Large intestine (tissue), 3 donors: ENCODE measurements at regions not wholly inside any gene's neighbourhood (a gene's known extent, or its start where the extent isn't known, plus 50 kb on each side); places are given as distances from the start of the nearest gene placed in this dataset.
"Not testable (repeated sequence)": the region's sequence is repeated elsewhere in the genome, so short reads cannot be mapped to it uniquely, and the experiment has no call there.

Experiments
- DNase-seq, 2 donors: peaks; one replicate each; pipeline versions ENCODE4 v3.0.0 to v3.0.0-alpha.2; 2013
- H3K27ac ChIP-seq: one replicate; pipeline ENCODE4 v1.5.1; 2013; ENCODE audit warnings: low read length
- H3K27me3 ChIP-seq: 2 replicates; pipeline ENCODE4 v1.6.1; 2013; ENCODE audit warnings: low read length; ENCODE audit not compliant: control insufficient read depth, insufficient read depth
- H3K36me3 ChIP-seq: 2 replicates; pipeline ENCODE4 v1.6.1; 2013; ENCODE audit warnings: low read length; ENCODE audit not compliant: control insufficient read depth, insufficient read depth
- H3K4me1 ChIP-seq: one replicate; pipeline ENCODE4 v1.6.1; 2013; ENCODE audit warnings: low read length; ENCODE audit not compliant: control insufficient read depth, insufficient read depth
- H3K4me3 ChIP-seq: one replicate; pipeline ENCODE4 v1.5.1; 2013; ENCODE audit warnings: low read length
- H3K9me3 ChIP-seq: one replicate; pipeline ENCODE4 v1.6.1; 2013; ENCODE audit warnings: mild to moderate bottlenecking, low read depth, low read length, moderate library complexity; ENCODE audit not compliant: control insufficient read depth
- WGBS: methylation state at CpG from one replicate; pipeline ENCODE4 v1.1.5; 2013; ENCODE audit warnings: low lambda C conversion rate; ENCODE audit not compliant: insufficient coverage; 5-methylcytosine and 5-hydroxymethylcytosine counted together

GRCh38 chr1:226461087-226461486 lies 53.2 kb upstream of the PARP1 start:
- Histone ChIP-seq H3K4me3 (no peak overlapping the region), H3K36me3 (no peaks in the 10 kb centered on the region)
- 83% methylated on average over 1 of the region's 4 CpGs for WGBS

GRCh38 chr1:226463925-226464586 lies 56.2 kb upstream of the PARP1 start:
- Histone ChIP-seq H3K27ac (no peak overlapping the region), H3K9me3 (peaks cover 9% of the 10 kb centered on the region), H3K4me3 (no peak overlapping the region), H3K36me3 (no peaks in the 10 kb centered on the region), H3K4me1 (no peaks in the 10 kb centered on the region), H3K27me3 (peaks cover 26% of the 10 kb centered on the region)
- no CpG with 5 or more reads among the region's 25 CpGs for WGBS
- no peak for DNase-seq

More at GRCh38 chr1:226461087-226461486, 53.2 kb upstream of the PARP1 start:
- peaks cover 27% of the 10 kb centered on the region for H3K27me3 ChIP-seq
- peaks cover 9% of the 10 kb centered on the region for H3K9me3 ChIP-seq
- no peak for DNase-seq
- no peaks in the 10 kb centered on the region for H3K4me1 ChIP-seq
- H3K27ac ChIP-seq: no peak overlapping the region

GRCh38 chr1:226464587-226464971 lies 56.7 kb upstream of the PARP1 start:
- not testable (repeated sequence) for H3K36me3 ChIP-seq, H3K9me3 ChIP-seq, H3K27ac ChIP-seq, H3K4me3 ChIP-seq, DNase-seq, H3K4me1 ChIP-seq
- WGBS: no CpG with 5 or more reads among the region's 2 CpGs
- peaks cover 24% of the 10 kb centered on the region for H3K27me3 ChIP-seq

- no peak overlapping the region for H3K4me3 ChIP-seq
- no peaks in the 10 kb centered on the region for H3K4me1 ChIP-seq
- WGBS: 43% methylated on average over 1 of the region's 5 CpGs
- peaks cover 9% of the 10 kb centered on the region for H3K9me3 ChIP-seq
- no peak for DNase-seq
- no peaks in the 10 kb centered on the region for H3K36me3 ChIP-seq
- H3K27me3 ChIP-seq: peaks cover 28% of the 10 kb centered on the region
- H3K27ac ChIP-seq: no peak overlapping the region
Observed at GRCh38 chr1:226466296-226466695, 58.4 kb upstream of the PARP1 start.

GRCh38 chr1:226467443-226467842 lies 59.5 kb upstream of the PARP1 start:
- Histone ChIP-seq H3K9me3 (peaks cover 7% of the 10 kb centered on the region), H3K4me3 (no peak overlapping the region), H3K27ac (no peak overlapping the region), H3K4me1 (no peaks in the 10 kb centered on the region), H3K36me3 (no peaks in the 10 kb centered on the region), H3K27me3 (peaks cover 31% of the 10 kb centered on the region)
- WGBS: 80% methylated on average over 2 of the region's 4 CpGs
- DNase-seq: no peak

- peak in 1 of 2 donors; percentile 28 for DNase-seq
- H3K9me3 ChIP-seq: no peaks in the 10 kb centered on the region
- H3K27me3 ChIP-seq: peaks cover 64% of the 10 kb centered on the region
- H3K4me3 ChIP-seq: no peak overlapping the region
- H3K27ac ChIP-seq: no peak overlapping the region
- H3K36me3 ChIP-seq: no peaks in the 10 kb centered on the region
- WGBS: 86% methylated on average over 1 of the region's 12 CpGs
- H3K4me1 ChIP-seq: peaks cover 3% of the 10 kb centered on the region
Observed at GRCh38 chr1:226470921-226471866, 63.3 kb upstream of the PARP1 start.

- no peaks in the 10 kb centered on the region for H3K36me3 ChIP-seq
- DNase-seq: no peak
- WGBS: no CpG with 5 or more reads among the region's 5 CpGs
Observed at GRCh38 chr1:226473325-226473724, 65.4 kb upstream of the PARP1 start.

GRCh38 chr1:226474041-226474440 lies 66.1 kb upstream of the PARP1 start:
- peaks cover 74% of the 10 kb centered on the region for H3K27me3 ChIP-seq
- H3K4me1 ChIP-seq: peaks cover 3% of the 10 kb centered on the region
- H3K27ac ChIP-seq: no peak overlapping the region
- H3K36me3 ChIP-seq: no peaks in the 10 kb centered on the region
- no CpG with 5 or more reads among the region's 3 CpGs for WGBS
- H3K4me3 ChIP-seq: no peak overlapping the region
- DNase-seq: no peak
- H3K9me3 ChIP-seq: no peaks in the 10 kb centered on the region

More at GRCh38 chr1:226473325-226473724, 65.4 kb upstream of the PARP1 start:
- no peak overlapping the region for H3K4me3 ChIP-seq
- H3K4me1 ChIP-seq: peaks cover 3% of the 10 kb centered on the region
- H3K27ac ChIP-seq: no peak overlapping the region
- H3K9me3 ChIP-seq: no peaks in the 10 kb centered on the region
- H3K27me3 ChIP-seq: peaks cover 72% of the 10 kb centered on the region

- H3K4me3 ChIP-seq: no peak overlapping the region
- no peaks in the 10 kb centered on the region for H3K36me3 ChIP-seq
- H3K27me3 ChIP-seq: peaks cover 72% of the 10 kb centered on the region
- peak in 1 of 2 donors; percentile 35 for DNase-seq
- no peak overlapping the region for H3K27ac ChIP-seq
- H3K9me3 ChIP-seq: no peaks in the 10 kb centered on the region
- no CpG with 5 or more reads among the region's 5 CpGs for WGBS
- H3K4me1 ChIP-seq: peaks cover 4% of the 10 kb centered on the region
Observed at GRCh38 chr1:226474443-226475141, 66.7 kb upstream of the PARP1 start.

GRCh38 chr1:226475142-226475511 lies 67.2 kb upstream of the PARP1 start:
- Histone ChIP-seq H3K27ac (no peak overlapping the region), H3K4me3 (no peak overlapping the region), H3K27me3 (peaks cover 72% of the 10 kb centered on the region), H3K9me3 (no peaks in the 10 kb centered on the region), H3K4me1 (peaks cover 9% of the 10 kb centered on the region), H3K36me3 (no peaks in the 10 kb centered on the region)
- no peak for DNase-seq
- no CpG with 5 or more reads among the region's 6 CpGs for WGBS
